Type B pancreatic cell (in vitro differentiated cells): ENCODE measurements at regions not wholly inside any gene's neighbourhood (a gene's known extent, or its start where the extent isn't known, plus 50 kb on each side); places are given as distances from the start of the nearest gene placed in this dataset.
A peak's percentile ranks its signal among the peaks of the same experiment; 100 is the strongest.

Experiments
- DNase-seq: peaks from one replicate; pipeline ENCODE4 v3.0.0; 2021; ENCODE audit warnings: mixed read lengths; ENCODE audit not compliant: unreplicated experiment; ENCODE audit errors: extremely low spot score
- H3K27ac Mint-ChIP-seq: 2 replicates; pipeline ENCODE4 v1.8.0; 2021; ENCODE audit warnings: mild to moderate bottlenecking, mixed read lengths
- H3K27me3 Mint-ChIP-seq: 2 replicates; pipeline ENCODE4 v1.8.0; 2021; ENCODE audit warnings: mixed read lengths
- H3K36me3 Mint-ChIP-seq: 2 replicates; pipeline ENCODE4 v1.8.0; 2021; ENCODE audit warnings: mixed read lengths
- H3K4me1 Mint-ChIP-seq: one replicate; pipeline ENCODE4 v1.8.0; 2021; ENCODE audit warnings: mixed read lengths; ENCODE audit not compliant: unreplicated experiment
- H3K4me3 Mint-ChIP-seq: 2 replicates; pipeline ENCODE4 v1.8.0; 2021; ENCODE audit warnings: mild to moderate bottlenecking, mixed read lengths
- H3K9me3 Mint-ChIP-seq: 2 replicates; pipeline ENCODE4 v1.8.0; 2021; ENCODE audit warnings: mixed read lengths
- CTCF ChIP-seq: fragments of 200-600 bp; sonication (generic); conservative IDR thresholded peaks from 2 replicates; pipeline ENCODE4 v1.5.0; 2021; ENCODE audit warnings: antibody characterized with exemption, mild to moderate bottlenecking

GRCh38 chr2:66173645-66174044 is 261.3 kb upstream of the MEIS1 start:
- H3K27ac Mint-ChIP-seq, result no peak overlapping the region
- H3K4me1 Mint-ChIP-seq, result peaks cover 20% of the 10 kb centered on the region
- no peak for DNase-seq
- H3K27me3 Mint-ChIP-seq, result no peaks in the 10 kb centered on the region
- H3K36me3 Mint-ChIP-seq, result peaks cover 6% of the 10 kb centered on the region
- TF ChIP-seq CTCF, result no peak
- H3K4me3 Mint-ChIP-seq, result peak overlapping the region; percentile 27
- peaks cover under 1% of the 10 kb centered on the region for H3K9me3 Mint-ChIP-seq

GRCh38 chr2:66171530-66171929 is 263.4 kb upstream of the MEIS1 start:
- TF ChIP-seq CTCF, result no peak
- no peak overlapping the region for H3K4me3 Mint-ChIP-seq
- peaks cover 6% of the 10 kb centered on the region for H3K9me3 Mint-ChIP-seq
- DNase-seq, result no peak
- no peak overlapping the region for H3K27ac Mint-ChIP-seq
- H3K4me1 Mint-ChIP-seq, result peaks cover 20% of the 10 kb centered on the region
- H3K36me3 Mint-ChIP-seq, result peaks cover 6% of the 10 kb centered on the region
- H3K27me3 Mint-ChIP-seq, result no peaks in the 10 kb centered on the region

- no peak for TF ChIP-seq CTCF
- H3K27me3 Mint-ChIP-seq, result no peaks in the 10 kb centered on the region
- H3K9me3 Mint-ChIP-seq, result peaks cover 6% of the 10 kb centered on the region
- H3K4me1 Mint-ChIP-seq, result peaks cover 20% of the 10 kb centered on the region
- H3K4me3 Mint-ChIP-seq, result no peak overlapping the region
- H3K27ac Mint-ChIP-seq, result no peak overlapping the region
- peaks cover 6% of the 10 kb centered on the region for H3K36me3 Mint-ChIP-seq
- no peak for DNase-seq
Observed at GRCh38 chr2:66170744-66171330, 264.1 kb upstream of the MEIS1 start.

GRCh38 chr2:66169076-66169475 is 265.8 kb upstream of the MEIS1 start:
- H3K4me3 Mint-ChIP-seq, result no peak overlapping the region
- TF ChIP-seq CTCF, result no peak
- no peak for DNase-seq
- H3K4me1 Mint-ChIP-seq, result peaks cover 17% of the 10 kb centered on the region
- no peaks in the 10 kb centered on the region for H3K36me3 Mint-ChIP-seq
- H3K27me3 Mint-ChIP-seq, result no peaks in the 10 kb centered on the region
- peaks cover 13% of the 10 kb centered on the region for H3K9me3 Mint-ChIP-seq
- H3K27ac Mint-ChIP-seq, result no peak overlapping the region

- no peak for TF ChIP-seq CTCF
- peaks cover 4% of the 10 kb centered on the region for H3K36me3 Mint-ChIP-seq
- no peak for DNase-seq
- no peaks in the 10 kb centered on the region for H3K4me1 Mint-ChIP-seq
- no peaks in the 10 kb centered on the region for H3K27me3 Mint-ChIP-seq
- H3K27ac Mint-ChIP-seq, result no peak overlapping the region
- H3K9me3 Mint-ChIP-seq, result peaks cover 13% of the 10 kb centered on the region
- no peak overlapping the region for H3K4me3 Mint-ChIP-seq
Observed at GRCh38 chr2:66164470-66164869, 270.5 kb upstream of the MEIS1 start.

- DNase-seq, result no peak
- Mint-ChIP-seq H3K27me3 (no peaks in the 10 kb centered on the region), H3K36me3 (peaks cover 22% of the 10 kb centered on the region), H3K27ac (no peak overlapping the region), H3K4me3 (no peak overlapping the region), H3K9me3 (peaks cover 19% of the 10 kb centered on the region), H3K4me1 (no peaks in the 10 kb centered on the region)
- no peak for TF ChIP-seq CTCF
Observed at GRCh38 chr2:66156171-66156570, 278.8 kb upstream of the MEIS1 start.
